Fibroblast of villous mesenchyme (primary cell): ENCODE measurements at regions not wholly inside any gene's neighbourhood (a gene's known extent, or its start where the extent isn't known, plus 50 kb on each side); places are given as distances from the start of the nearest gene placed in this dataset.

Experiments used
- DNase-seq: peaks from one replicate; pipeline ENCODE4 v3.0.0-alpha.2; 2010; ENCODE audit warnings: low read depth
- H3K4me3 ChIP-seq: 2 replicates; pipeline ENCODE4 v1.5.1; 2011; ENCODE audit warnings: low read depth, mild to moderate bottlenecking, low read length
- CTCF ChIP-seq: IDR thresholded peaks from 2 replicates; pipeline ENCODE4 v1.5.1; 2012; ENCODE audit warnings: low read depth, mild to moderate bottlenecking, low read length; ENCODE audit not compliant: insufficient read depth

- TF ChIP-seq CTCF: no peak
- DNase-seq: no peak
Measured at GRCh38 chr14:28254768-28255167, 511.8 kb upstream of the FOXG1 start.

GRCh38 chr14:28264306-28264705 lies 502.3 kb upstream of the FOXG1 start:
- no peak for DNase-seq
- no peak overlapping the region for H3K4me3 ChIP-seq
- TF ChIP-seq CTCF: no peak

More at GRCh38 chr14:28254768-28255167, 511.8 kb upstream of the FOXG1 start:
- no peak overlapping the region for H3K4me3 ChIP-seq

GRCh38 chr14:28272270-28272669 lies 494.3 kb upstream of the FOXG1 start:
- no peak for DNase-seq
- TF ChIP-seq CTCF: no peak

GRCh38 chr14:28280530-28280929 lies 486.1 kb upstream of the FOXG1 start:
- H3K4me3 ChIP-seq: no peak overlapping the region
- TF ChIP-seq CTCF: no peak
- DNase-seq: no peak

More at GRCh38 chr14:28272270-28272669, 494.3 kb upstream of the FOXG1 start:
- no peak overlapping the region for H3K4me3 ChIP-seq

GRCh38 chr14:28280997-28281598 lies 485.5 kb upstream of the FOXG1 start:
- no peak for TF ChIP-seq CTCF

GRCh38 chr14:28284546-28285300 lies 481.9 kb upstream of the FOXG1 start:
- no peak for TF ChIP-seq CTCF
- H3K4me3 ChIP-seq: no peak overlapping the region
- DNase-seq: no peak

More at GRCh38 chr14:28280997-28281598, 485.5 kb upstream of the FOXG1 start:
- DNase-seq: no peak
- H3K4me3 ChIP-seq: no peak overlapping the region
